MG63 (cell line): ENCODE measurements at regions not wholly inside any gene's neighbourhood (a gene's known extent, or its start where the extent isn't known, plus 50 kb on each side); places are given as distances from the start of the nearest gene placed in this dataset.
A peak's percentile ranks its signal among the peaks of the same experiment; 100 is the strongest.
"Not testable (repeated sequence)": the region's sequence is repeated elsewhere in the genome, so short reads cannot be mapped to it uniquely, and the experiment has no call there.

Source experiments
- DNase-seq: peaks from one replicate; pipeline ENCODE4 v3.0.0-alpha.2; 2020
- H3K27me3 ChIP-seq: fragments of 250-450 bp; sonication (Bioruptor Pico); 2 replicates; pipeline ENCODE4 v1.5.1; 2020; ENCODE audit warnings: mild to moderate bottlenecking, moderate library complexity
- H3K36me3 ChIP-seq: fragments of 250-450 bp; sonication (Bioruptor Pico); 2 replicates; pipeline ENCODE4 v1.5.1; 2020; ENCODE audit warnings: mild to moderate bottlenecking, moderate library complexity
- H3K4me3 ChIP-seq: fragments of 250-450 bp; sonication (Bioruptor Pico); 2 replicates; pipeline ENCODE4 v1.5.1; 2020; ENCODE audit warnings: mild to moderate bottlenecking, moderate library complexity
- H3K9me3 ChIP-seq: fragments of 250-450 bp; sonication (Bioruptor Pico); 2 replicates; pipeline ENCODE4 v1.5.1; 2020; ENCODE audit warnings: mild to moderate bottlenecking, moderate library complexity

- H3K4me3 ChIP-seq = no peak overlapping the region
- no peaks in the 10 kb centered on the region for H3K27me3 ChIP-seq
- DNase-seq = peak; percentile 78
- H3K9me3 ChIP-seq = no peaks in the 10 kb centered on the region
- H3K36me3 ChIP-seq = no peaks in the 10 kb centered on the region
These were observed 141.6 kb upstream of the RIOK3 start for GRCh38 chr18:23311351-23312121.

GRCh38 chr18:23313379-23313778 lies 139.7 kb upstream of the RIOK3 start:
- Histone ChIP-seq H3K36me3 (no peaks in the 10 kb centered on the region), H3K4me3 (no peak overlapping the region), H3K9me3 (no peaks in the 10 kb centered on the region), H3K27me3 (no peaks in the 10 kb centered on the region)
- DNase-seq = no peak

- no peak overlapping the region for H3K4me3 ChIP-seq
- H3K36me3 ChIP-seq = no peaks in the 10 kb centered on the region
- H3K9me3 ChIP-seq = no peaks in the 10 kb centered on the region
- DNase-seq = no peak
- H3K27me3 ChIP-seq = no peaks in the 10 kb centered on the region
These were observed 138.4 kb upstream of the RIOK3 start for GRCh38 chr18:23314672-23315071.

GRCh38 chr18:23316316-23316715 lies 136.8 kb upstream of the RIOK3 start:
- Histone ChIP-seq H3K36me3 (no peaks in the 10 kb centered on the region), H3K4me3 (no peak overlapping the region), H3K27me3 (no peaks in the 10 kb centered on the region), H3K9me3 (no peaks in the 10 kb centered on the region)
- DNase-seq = no peak

GRCh38 chr18:23316988-23317387 lies 136.1 kb upstream of the RIOK3 start:
- Histone ChIP-seq H3K9me3 (no peaks in the 10 kb centered on the region), H3K27me3 (no peaks in the 10 kb centered on the region), H3K4me3 (no peak overlapping the region), H3K36me3 (no peaks in the 10 kb centered on the region)
- no peak for DNase-seq

GRCh38 chr18:23317975-23318675 lies 135.0 kb upstream of the RIOK3 start:
- Histone ChIP-seq H3K36me3 (no peaks in the 10 kb centered on the region), H3K27me3 (no peaks in the 10 kb centered on the region), H3K9me3 (no peaks in the 10 kb centered on the region), H3K4me3 (no peak overlapping the region)
- DNase-seq = no peak

GRCh38 chr18:23320709-23321236 lies 132.3 kb upstream of the RIOK3 start:
- no peaks in the 10 kb centered on the region for H3K27me3 ChIP-seq
- H3K9me3 ChIP-seq = no peaks in the 10 kb centered on the region
- no peak for DNase-seq
- H3K4me3 ChIP-seq = no peak overlapping the region
- no peaks in the 10 kb centered on the region for H3K36me3 ChIP-seq

GRCh38 chr18:23321996-23322395 lies 131.1 kb upstream of the RIOK3 start:
- no peak for DNase-seq
- H3K27me3 ChIP-seq = no peaks in the 10 kb centered on the region
- no peaks in the 10 kb centered on the region; the same call in 1 of the 2 replicates for H3K9me3 ChIP-seq
- no peaks in the 10 kb centered on the region for H3K36me3 ChIP-seq
- no peak overlapping the region for H3K4me3 ChIP-seq

- Histone ChIP-seq H3K4me3 (no peak overlapping the region), H3K27me3 (no peaks in the 10 kb centered on the region), H3K36me3 (no peaks in the 10 kb centered on the region), H3K9me3 (no peaks in the 10 kb centered on the region; the same call in 1 of the 2 replicates)
- no peak for DNase-seq
These were observed 128.9 kb upstream of the RIOK3 start for GRCh38 chr18:23324056-23324811.

- Histone ChIP-seq H3K36me3 (no peaks in the 10 kb centered on the region), H3K9me3 (no peaks in the 10 kb centered on the region; the same call in 1 of the 2 replicates), H3K27me3 (no peaks in the 10 kb centered on the region), H3K4me3 (no peak overlapping the region)
- DNase-seq = no peak
These were observed 128.2 kb upstream of the RIOK3 start for GRCh38 chr18:23324861-23325260.

GRCh38 chr18:23329671-23330070 lies 123.4 kb upstream of the RIOK3 start:
- H3K27me3 ChIP-seq, H3K36me3 ChIP-seq: not testable (repeated sequence)

GRCh38 chr18:23330423-23330822 lies 122.7 kb upstream of the RIOK3 start:
- Histone ChIP-seq H3K9me3 (no peaks in the 10 kb centered on the region; the same call in 1 of the 2 replicates), H3K36me3 (no peaks in the 10 kb centered on the region), H3K4me3 (no peak overlapping the region), H3K27me3 (no peaks in the 10 kb centered on the region)
- no peak for DNase-seq

More at GRCh38 chr18:23329671-23330070, 123.4 kb upstream of the RIOK3 start:
- H3K9me3 ChIP-seq, H3K4me3 ChIP-seq, DNase-seq: not testable (repeated sequence)

- no peaks in the 10 kb centered on the region for H3K27me3 ChIP-seq
- no peaks in the 10 kb centered on the region for H3K36me3 ChIP-seq
- DNase-seq = no peak
- H3K4me3 ChIP-seq = no peak overlapping the region
- H3K9me3 ChIP-seq = no peaks in the 10 kb centered on the region; the same call in 1 of the 2 replicates
These were observed 121.8 kb upstream of the RIOK3 start for GRCh38 chr18:23331091-23331920.

- no peaks in the 10 kb centered on the region for H3K27me3 ChIP-seq
- H3K9me3 ChIP-seq = no peaks in the 10 kb centered on the region
- no peak for DNase-seq
- no peak overlapping the region for H3K4me3 ChIP-seq
- no peaks in the 10 kb centered on the region for H3K36me3 ChIP-seq
These were observed 120.7 kb upstream of the RIOK3 start for GRCh38 chr18:23332356-23332755.

- Histone ChIP-seq H3K27me3 (no peaks in the 10 kb centered on the region), H3K9me3 (no peaks in the 10 kb centered on the region), H3K36me3 (no peaks in the 10 kb centered on the region), H3K4me3 (no peak overlapping the region)
- no peak for DNase-seq
These were observed 119.3 kb upstream of the RIOK3 start for GRCh38 chr18:23333827-23334226.

GRCh38 chr18:23334569-23334968 lies 118.5 kb upstream of the RIOK3 start:
- H3K27me3 ChIP-seq = no peaks in the 10 kb centered on the region

More at GRCh38 chr18:23334569-23334968, 118.5 kb upstream of the RIOK3 start:
- Histone ChIP-seq H3K4me3 (no peak overlapping the region), H3K9me3 (no peaks in the 10 kb centered on the region), H3K36me3 (no peaks in the 10 kb centered on the region)
- no peak for DNase-seq
